NB4 (cell line): ENCODE measurements at regions not wholly inside any gene's neighbourhood (a gene's known extent, or its start where the extent isn't known, plus 50 kb on each side); places are given as distances from the start of the nearest gene placed in this dataset.

Experiments
- MYC ChIP-seq: IDR thresholded peaks from 2 replicates; pipeline ENCODE4 v1.6.1; 2011; ENCODE audit warnings: low read depth, low read length
- POLR2A ChIP-seq: IDR thresholded peaks from 2 replicates; pipeline ENCODE4 v1.6.1; 2011; ENCODE audit warnings: mild to moderate bottlenecking; ENCODE audit not compliant: insufficient read length; ENCODE audit errors: extremely low read depth
- TF ChIP-seq, protein P1 (sequence below): IDR thresholded peaks from one replicate; pipeline ENCODE4 v1.5.1; 2012; ENCODE audit warnings: low read depth, low read length
- TF ChIP-seq, protein P2 (sequence below): IDR thresholded peaks from 2 replicates; pipeline ENCODE4 v1.6.1; 2011; ENCODE audit warnings: low read depth, low read length

DNA sequence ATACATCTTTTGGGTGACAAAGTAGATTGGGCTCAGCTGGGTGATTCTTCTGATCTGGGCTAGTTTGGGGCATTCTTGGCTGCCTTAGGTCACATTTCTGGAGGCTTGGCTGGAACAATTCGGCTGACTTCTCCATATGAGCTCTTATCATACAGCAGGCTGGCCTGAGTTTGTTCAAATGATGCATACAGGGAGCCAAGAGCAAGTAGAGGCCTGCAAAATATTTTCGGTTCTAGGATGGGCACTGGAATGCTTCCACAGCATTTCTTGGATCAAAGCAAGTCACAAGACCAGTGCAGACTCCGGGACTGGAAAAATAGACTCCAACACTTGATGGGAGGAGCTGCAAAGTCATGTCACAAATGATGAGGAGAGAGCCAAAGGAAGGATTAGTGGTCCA is 98.4 kb downstream of the SCG2 start:
- TF ChIP-seq, protein P1, sequence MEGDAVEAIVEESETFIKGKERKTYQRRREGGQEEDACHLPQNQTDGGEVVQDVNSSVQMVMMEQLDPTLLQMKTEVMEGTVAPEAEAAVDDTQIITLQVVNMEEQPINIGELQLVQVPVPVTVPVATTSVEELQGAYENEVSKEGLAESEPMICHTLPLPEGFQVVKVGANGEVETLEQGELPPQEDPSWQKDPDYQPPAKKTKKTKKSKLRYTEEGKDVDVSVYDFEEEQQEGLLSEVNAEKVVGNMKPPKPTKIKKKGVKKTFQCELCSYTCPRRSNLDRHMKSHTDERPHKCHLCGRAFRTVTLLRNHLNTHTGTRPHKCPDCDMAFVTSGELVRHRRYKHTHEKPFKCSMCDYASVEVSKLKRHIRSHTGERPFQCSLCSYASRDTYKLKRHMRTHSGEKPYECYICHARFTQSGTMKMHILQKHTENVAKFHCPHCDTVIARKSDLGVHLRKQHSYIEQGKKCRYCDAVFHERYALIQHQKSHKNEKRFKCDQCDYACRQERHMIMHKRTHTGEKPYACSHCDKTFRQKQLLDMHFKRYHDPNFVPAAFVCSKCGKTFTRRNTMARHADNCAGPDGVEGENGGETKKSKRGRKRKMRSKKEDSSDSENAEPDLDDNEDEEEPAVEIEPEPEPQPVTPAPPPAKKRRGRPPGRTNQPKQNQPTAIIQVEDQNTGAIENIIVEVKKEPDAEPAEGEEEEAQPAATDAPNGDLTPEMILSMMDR: no peak
- TF ChIP-seq MYC (no peak), POLR2A (no peak)
- TF ChIP-seq, protein P2, sequence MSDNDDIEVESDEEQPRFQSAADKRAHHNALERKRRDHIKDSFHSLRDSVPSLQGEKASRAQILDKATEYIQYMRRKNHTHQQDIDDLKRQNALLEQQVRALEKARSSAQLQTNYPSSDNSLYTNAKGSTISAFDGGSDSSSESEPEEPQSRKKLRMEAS: no peak
